ENCODE measurements at regions not wholly inside any gene's neighbourhood (a gene's known extent, or its start where the extent isn't known, plus 50 kb on each side); places are given as distances from the start of the nearest gene placed in this dataset.
A peak's percentile ranks its signal among the peaks of the same experiment; 100 is the strongest.
"Not testable (repeated sequence)": the region's sequence is repeated elsewhere in the genome, so short reads cannot be mapped to it uniquely, and the experiment has no call there.

DNA sequence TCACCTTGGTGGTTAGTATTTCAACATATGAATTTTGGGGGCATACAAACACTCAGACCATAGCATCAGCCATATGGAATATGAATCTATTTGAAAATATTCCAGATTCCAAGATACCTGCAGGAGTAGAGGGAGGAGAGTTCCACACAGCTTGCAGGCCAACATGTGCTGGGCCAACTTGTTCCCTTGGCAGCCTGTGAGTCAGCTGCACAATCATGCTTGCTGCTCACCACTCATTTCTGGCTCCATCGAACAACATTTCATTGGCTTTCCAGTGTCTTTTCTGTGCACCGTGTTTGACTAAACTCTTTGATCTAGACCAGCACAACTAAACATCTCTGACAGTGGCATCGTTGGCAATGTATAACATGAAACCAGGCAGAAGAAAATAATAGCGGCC lies 282.5 kb upstream of the RASGEF1B start:
- DNase-seq: peak in 1 of 2 experiments; percentile 20

DNA sequence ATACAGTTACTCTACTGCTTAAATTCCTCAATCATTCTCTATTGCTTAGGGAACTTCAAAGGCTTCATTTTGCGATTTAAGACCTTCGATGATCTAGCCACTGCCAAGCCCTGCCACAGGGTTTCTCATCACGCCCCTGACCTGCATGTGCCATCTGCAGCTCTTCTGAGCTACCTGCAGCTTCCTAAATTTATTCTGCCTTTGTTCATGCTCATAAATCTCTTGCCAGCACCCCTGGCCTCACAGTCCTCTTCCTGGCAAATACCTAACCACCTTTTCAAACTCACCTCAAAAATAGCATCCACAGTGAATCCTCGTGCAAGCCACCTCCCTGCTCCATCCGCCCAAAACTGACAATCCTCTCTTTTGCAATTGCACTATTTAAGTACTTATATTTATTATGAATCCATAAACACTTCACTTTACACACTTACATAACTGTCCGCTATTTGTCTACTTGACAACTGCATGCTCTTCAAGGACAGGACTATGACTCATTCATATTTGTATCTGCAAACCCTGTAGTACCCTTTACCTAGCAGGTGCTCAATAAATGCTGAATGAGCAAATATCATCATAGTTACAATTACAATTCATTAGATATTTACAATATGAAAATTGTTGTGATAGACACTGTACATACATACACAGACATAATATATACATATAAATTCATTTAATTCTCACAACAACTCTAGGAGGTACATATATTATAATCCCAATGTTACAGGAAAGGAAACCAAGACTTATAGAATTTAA lies 280.0 kb upstream of the RASGEF1B start:
- DNase-seq: no peak

DNA sequence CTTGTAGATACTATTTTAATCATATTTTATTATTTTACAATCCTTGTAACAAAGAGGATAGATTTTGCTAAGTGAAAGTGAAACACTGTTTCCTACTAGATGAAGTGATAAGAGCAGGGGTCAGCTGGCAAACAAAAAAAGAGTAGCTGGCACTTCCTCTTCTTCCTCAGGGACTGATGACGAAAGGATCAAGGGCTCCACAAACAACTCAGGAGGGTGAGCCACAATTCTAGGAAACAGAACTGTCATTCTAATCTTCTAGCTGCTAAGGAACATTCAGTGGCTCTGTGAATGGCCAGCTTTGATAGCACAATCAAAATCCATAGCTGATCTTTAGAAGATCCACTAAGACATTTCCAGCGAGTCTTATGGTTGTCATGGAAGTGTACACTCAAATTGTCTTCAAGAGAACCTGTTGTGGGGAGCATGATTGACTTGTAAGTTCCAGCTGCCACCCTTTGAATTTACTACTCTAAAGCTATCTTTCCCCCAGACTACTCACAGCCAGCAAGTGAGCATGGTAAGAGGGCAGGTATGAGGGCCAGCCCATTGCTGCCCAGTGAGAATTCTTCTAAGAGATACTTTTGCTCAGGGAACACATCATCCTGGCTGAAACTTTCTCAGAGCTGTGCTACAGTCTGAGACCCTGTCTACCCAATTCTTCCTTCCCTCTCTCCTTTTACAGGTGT lies 275.7 kb upstream of the RASGEF1B start:
- DNase-seq: no peak

DNA sequence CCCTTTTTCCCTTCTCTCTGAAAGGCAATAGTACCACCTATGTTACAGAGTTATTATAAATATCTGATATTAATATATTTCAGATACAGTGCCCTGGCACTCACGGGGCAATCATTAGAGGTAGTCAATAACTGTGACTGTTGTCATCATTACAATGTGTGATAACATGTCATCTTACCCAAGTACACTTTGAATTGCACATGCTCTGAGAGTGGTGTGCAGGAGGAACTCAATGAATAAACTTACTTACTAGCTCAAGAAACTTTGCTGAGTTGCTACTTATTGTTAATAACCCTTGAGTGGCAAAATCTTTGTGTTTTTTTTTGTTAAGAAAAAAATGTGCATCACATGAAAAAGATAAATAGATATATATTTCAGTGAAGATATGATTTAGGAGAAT lies 275.1 kb upstream of the RASGEF1B start:
- no peak for DNase-seq

DNA sequence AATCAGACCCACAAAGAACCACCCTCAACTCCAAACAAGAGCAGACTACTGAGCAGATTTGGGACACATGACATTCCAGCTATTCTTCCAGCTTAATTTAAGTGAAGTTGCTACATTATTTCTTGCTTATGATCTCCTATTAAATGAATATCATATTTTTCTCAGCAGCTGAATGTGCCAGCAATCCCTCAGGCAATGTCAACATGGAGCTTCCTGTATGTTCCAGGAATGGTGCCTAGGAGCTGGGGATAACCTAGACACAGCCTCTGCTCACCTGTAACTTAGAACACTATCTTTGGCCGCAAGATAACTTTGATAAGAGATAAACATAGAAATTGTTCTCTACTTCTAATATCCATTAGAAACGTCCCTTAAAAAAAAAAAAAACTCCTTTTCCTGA lies 274.4 kb upstream of the RASGEF1B start:
- no peak for DNase-seq

DNA sequence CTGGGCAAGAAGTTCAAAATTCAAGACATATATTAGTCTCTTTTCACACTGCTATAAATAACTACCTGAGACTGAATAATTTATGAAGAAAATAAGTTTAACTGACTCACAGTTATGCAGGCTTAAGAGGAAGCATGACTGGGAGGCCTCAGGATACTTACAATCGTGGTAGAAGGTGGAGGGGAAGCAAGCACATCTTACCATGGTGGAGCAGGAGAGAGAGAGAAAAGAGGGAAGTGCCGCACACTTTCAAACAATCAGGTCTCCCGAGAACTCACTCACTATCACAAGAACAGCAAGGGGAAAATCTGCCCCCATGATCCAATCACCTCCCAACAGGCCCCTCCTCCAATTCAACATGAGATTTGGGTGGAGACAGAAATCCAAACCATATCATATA lies 273.3 kb upstream of the RASGEF1B start:
- DNase-seq: no peak

DNA sequence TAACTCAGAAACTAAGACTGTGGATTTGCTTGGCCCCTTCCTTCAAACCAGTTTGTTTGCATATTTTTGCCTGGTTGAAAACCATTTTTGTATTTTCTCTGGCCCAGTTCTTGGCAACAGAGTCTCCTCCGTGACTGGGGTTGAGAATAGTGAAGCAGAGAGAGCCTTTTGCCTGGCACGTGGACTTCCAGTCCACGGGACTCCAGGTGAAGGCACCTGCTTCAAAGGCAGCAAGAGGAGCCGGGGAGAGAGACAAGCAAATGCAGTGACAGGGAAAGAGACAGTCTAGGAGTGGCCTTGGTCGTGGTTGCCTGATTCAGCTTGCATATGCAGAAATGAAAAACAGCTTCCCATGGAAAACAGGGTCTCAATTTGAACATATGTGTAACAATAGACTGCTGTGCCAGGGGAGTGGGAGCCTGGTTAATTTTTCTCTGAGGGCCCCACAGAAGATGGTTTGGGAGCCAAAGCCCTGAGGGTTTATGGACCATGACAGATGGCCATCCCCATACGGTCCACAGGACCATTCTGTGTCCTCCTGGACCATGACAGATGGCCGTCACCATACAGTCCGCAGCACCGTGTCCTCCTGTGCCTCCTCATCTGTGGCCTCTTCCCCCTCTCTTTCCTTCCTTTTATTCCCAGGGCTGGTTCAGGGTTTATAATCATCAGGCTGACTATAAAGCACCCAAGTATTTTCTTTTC lies 272.2 kb upstream of the RASGEF1B start:
- DNase-seq: peak in 1 of 2 experiments; percentile 29

DNA sequence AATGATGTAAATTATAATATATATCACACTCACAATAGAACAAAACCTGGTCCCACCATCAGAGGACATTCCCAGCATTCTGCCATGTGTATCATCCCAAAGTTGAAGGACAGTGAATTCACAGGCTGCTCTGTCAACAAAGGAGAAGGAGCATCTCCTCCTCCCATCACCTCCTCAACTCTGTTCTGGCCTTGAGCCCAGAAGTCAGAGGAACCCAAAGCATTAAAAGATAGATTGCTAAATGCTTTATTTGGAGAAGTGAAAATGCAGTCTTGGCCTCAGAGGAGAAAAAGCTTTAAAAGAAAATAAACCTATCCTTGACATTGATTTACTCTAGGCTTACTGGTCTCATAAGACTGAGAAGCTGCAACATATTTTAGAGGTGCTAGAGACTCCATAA lies 268.8 kb upstream of the RASGEF1B start:
- no peak for DNase-seq

DNA sequence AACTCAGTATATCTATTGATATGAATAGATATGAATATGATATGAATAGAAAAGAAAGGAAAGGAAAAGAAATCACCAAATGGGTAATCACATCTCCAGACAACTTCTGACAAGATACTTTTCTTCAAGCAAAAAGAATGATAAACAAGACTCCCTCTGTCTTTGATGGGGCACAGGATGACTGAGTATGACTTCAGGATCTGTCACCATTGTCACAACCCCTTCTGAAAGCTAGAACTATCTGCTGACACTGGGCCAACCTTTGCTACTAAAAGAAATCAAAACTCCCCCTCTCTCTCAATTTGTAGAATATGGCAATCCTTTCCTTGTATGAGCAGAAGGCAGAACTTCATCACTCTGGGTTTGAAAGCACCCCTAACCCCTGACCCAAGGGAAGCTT lies 267.2 kb upstream of the RASGEF1B start:
- DNase-seq: no peak

DNA sequence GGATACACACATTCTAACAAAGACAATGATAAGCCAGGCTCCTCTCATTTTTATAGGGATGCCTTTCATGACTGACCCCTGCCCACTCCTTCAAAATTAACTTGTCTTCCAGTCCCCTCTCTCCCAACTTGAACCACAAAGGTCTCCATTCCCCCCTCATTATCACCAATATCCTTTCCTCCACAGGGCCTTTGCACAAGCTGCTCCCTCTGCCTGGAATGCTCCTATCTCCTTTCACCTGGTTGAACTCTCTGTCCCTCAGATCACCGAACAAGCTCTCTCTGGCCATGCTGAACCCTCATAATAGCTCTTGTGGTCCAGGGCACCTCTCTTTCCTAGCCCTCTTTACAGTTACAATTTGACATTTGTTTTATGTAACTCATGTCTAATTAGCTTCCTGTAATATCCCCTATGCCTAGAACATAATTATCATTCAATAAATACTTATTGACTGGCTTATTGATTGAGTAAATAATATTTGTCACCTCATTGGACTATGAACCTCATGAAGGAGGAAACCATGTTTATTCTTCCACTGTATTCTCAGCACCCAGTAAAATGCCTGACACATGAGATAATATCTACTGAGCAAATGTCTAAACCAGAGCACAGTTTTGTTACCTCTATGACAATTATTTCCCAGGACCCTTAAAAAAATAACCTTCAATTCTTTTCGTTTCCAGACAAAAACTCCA lies 266.3 kb upstream of the RASGEF1B start:
- DNase-seq: no peak

DNA sequence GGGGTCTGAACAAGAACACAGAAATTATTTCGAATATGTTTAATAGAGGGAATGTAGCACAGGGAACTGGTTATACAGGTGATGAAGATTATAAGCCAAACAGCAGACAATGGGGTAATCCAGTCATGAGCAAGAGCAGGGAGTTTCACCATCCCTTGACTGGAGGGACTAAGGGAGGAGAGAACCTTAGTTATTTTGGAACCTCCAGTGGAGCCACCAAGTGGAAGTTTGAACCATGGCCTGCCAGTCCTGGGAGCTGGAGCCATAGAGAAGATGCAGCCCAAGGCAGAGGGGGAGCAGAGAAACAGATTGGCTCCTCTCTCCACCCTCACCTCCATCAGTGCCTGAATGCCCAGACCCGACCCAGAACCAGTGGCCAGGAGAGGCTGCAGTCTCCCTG lies 264.6 kb upstream of the RASGEF1B start:
- no peak for DNase-seq

DNA sequence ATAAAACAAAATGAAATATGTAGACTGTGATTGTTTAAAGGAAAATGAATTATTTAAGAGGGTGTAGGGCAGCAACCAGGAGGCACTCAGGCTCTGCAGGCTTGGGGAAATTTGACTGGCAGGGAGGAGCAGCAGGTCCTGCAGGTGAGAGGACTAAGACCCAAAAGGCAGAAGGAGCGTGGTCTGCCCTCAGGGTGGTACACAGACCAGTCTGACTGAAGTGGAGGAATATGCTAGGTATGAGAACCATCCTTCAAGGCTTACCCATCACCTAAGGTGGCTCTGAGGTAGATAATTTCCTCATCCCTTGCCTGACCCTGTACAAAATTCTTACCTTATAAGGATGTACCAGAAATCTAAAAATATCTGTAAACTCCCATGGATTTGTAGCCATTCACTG lies 261.3 kb upstream of the RASGEF1B start:
- no peak for DNase-seq

DNA sequence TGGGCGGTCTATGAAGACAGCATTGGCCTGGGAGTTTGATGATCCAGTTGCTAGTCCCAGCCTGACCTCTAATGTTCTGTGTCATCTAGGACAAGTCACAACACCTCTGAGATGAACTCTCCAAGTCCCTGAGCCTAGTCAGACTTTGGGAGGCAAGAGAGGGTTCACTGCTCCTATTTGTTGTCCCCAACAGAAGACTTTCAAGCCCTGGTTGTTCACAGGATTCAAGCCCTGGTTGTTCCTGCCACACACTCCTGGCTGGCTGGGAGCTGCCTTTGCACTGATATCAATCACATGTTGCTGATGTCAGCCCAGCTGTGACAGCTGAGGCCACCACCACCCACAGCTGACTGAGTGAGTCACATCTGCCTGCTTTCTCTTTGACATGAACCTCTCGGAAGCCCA lies 253.2 kb upstream of the RASGEF1B start:
- DNase-seq: no peak

DNA sequence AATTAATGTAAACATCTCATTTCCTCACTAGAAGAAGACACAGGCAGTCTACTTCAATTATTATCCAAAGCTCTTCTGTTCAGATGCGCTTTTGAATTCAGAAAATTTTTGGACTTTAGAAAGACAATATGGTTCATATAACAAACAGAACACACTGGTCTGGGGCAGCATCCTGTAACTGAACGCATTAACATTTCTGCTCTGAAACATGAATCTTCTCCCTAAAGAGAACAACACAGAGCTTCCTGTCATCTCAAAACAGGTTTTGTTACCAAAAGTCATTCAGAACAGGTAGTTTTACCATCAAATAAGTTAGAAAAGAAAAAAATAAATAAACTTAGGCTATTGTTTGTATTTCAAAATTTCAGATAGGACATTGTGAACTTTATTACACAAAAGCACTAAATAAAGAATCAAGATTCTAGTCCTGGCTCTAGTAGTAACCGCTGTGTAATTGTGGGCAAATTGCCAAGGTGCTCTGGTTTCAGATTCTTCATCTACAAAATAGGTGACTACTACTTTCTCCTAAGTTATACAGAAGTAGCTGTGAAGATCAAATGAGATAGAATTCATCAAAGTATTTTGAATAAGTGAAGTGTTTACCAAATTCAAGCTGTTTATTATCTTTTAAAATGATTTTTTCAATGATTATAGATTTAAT lies 252.3 kb upstream of the RASGEF1B start:
- peak; percentile 4 to 37 for DNase-seq

DNA sequence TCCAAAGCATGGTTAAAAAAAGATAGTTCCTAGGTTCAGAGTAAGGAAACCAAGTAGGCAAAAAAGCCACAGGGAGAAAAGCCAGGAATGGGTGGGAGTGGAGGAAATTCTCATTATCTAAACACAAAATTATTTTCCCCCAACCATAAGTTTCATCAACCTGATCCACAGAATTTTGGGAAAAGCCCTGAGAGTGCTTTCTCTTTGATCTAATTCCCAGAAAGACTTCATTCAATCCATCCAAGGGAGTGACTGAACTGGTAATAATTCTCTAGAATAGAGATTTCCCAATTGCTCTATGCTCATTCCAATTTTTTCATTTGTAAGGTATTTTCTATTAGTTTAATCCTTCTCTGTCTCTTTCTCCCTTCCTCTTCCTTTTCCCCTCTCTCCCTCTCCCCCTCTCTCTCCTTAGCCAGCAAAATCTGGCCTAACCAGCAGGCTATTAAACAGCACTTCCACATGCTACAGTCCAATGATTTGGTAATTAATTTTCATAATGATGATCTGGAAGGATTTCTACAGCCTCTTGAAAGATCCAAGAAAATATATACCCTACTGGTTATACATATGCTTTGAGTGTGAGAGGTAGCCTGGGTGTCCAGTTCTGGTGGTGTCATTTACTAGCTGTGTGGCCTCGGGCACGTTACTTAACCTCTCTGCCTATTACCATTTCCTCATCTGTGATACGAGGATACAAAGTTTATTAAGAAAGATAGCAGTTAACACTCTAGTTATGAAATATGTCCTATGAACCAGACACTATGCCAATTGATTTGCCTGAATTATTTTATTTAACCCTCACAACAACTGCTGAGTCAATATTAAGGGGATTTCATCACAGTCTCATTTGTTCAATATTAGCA lies 251.5 kb upstream of the RASGEF1B start:
- peak in 1 of 2 experiments; percentile 55 for DNase-seq

DNA sequence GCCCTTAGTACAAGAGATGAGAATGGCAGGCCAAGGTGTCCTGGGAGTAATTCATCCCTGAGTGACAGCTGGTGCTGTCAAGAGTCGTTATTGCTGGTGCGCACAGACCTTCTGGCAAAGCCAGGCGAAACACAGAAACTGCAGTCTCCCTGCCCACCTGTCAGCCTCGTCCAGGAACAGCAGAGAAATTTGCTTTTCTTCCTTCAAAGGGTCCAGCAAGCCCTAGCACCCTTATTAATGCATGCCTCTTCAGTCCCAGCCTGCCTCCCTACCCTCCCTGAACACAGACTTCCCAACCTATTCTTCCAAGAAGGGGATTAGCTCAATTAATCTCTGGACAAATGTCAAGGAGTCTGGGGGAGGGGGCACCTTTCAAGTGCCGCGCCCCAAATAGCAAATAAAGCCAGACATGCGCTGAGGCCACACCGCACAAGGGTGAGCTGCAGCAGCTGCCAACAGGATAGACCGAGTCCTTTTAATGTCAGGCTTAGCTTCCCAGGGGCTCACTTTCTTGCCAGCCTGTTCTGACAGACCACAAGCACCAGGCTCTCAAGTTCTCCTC lies 250.7 kb upstream of the RASGEF1B start:
- peak; percentile 66 to 82 for DNase-seq

DNA sequence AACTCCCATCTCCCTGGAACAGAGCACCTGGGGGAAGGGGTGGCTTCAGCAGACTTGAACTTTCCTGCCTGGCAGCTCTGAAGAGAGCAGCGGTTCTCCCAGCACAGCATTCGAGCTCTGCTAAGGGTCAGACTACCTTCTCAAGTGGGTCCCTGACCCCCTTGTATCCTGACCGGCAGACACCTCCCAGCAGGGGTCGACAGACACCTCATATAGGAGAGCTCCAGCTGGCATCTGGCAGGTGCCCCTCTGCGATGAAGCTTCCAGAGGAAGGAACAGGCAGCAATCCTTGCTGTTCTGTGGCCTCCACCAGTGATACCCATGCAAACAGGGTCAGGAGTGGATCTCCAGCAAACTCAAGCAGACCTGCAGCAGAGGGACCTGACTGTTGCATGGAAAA lies 244.1 kb upstream of the RASGEF1B start:
- no peak for DNase-seq

DNA sequence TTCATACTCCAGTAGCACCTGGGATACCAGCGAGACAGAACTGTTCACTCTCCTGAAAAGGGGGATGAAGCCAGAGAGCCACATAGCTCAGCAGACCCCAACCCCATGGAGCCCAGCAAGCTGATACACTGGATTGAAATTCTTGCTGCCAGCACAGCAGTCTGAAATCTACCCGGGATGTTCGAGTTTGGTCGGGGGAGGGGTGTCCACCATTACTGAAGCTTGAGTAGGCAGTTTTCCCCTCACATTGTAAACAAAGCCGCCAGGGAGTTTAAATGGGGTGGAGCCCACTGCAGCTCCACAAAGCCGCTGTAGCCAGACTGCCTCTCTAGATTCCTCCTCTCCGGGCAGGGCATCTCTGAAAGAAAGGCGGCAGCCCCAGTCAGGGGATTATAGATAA lies 243.7 kb upstream of the RASGEF1B start:
- not testable (repeated sequence) for DNase-seq

DNA sequence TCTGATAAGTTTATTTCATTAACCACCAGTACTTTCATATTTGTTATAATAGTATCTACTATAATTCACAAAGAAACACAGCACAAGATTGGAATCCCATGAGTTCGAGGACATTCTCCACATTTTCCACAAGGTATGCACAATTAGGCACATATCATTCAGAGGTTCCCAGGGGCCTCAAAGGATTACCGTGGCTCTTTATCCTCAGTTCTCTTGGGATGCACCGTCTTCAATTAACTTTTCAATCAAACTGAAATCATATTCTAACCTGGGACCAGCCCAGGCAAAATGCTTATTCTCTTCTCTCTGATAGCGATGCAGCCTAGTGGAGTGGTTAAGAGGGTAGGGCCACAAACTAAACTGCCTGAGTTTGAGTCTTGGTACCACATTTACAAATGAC lies 242.6 kb upstream of the RASGEF1B start:
- no peak for DNase-seq

DNA sequence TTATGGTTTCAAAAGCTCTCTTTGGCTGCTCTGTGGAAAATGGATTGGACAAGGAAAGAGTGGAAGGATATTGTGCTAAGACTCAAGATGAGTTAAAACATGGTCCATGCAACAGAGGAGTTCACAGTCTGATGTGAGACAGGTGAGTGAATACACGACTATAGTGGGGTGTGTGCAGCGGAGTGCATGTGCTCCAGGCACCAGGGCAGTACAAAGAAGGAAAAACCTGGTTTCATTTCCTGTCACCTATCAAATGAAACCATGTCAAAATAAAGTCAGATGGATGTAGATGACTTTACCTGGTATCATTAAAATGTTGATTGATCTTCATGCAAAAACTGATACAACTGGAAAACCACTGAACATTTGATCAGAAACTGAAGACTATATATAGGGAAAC lies 241.0 kb upstream of the RASGEF1B start:
- no peak for DNase-seq

DNA sequence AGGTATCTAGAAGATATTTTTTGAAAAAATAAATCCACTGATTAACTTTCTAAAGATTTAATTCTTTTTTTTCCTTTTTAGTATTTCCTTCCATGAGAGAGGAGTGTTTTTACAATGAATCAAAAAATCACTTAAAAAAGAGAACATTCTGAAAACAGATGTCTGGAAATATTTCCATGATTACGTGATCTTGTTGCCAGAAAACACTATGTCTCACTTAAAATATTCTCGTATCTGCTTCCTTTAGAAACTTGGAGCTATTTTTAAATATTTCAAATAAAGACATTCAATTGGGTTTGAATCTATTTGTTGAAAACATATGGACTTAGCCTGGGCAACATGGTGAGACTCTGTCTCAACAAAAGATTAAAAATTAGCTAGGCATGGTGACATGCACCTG lies 232.8 kb upstream of the RASGEF1B start:
- no peak for DNase-seq

DNA sequence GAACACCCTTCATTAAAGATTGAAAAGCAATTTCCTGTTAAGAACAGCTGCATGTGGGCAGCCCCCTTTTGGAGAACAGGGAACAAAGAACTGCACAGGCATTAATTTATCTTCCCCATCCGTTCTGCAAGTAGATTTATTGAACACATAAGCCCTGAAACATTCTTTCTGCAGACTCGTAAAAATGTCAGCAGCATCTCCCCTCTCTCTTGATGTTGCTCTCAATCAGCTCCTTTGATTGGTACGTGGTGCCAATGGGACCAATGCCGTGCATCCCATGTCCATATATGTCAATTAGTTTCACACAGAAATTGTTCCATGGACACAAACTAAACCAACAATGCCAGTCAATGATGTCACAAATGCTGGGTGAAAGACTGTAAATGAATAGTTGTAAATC lies 228.5 kb upstream of the RASGEF1B start:
- no peak for DNase-seq

Measured in NCI-H446 (cell line).